OCI-LY1 (cell line): ENCODE measurements at regions not wholly inside any gene's neighbourhood (a gene's known extent, or its start where the extent isn't known, plus 50 kb on each side); places are given as distances from the start of the nearest gene placed in this dataset.
"Not testable (repeated sequence)": the region's sequence is repeated elsewhere in the genome, so short reads cannot be mapped to it uniquely, and the experiment has no call there.

ENCODE experiments used
- CTCF ChIP-seq: fragments of 200-600 bp; sonication (generic), shearing (Covaris generic); IDR thresholded peaks from 2 replicates; pipeline ENCODE4 v1.5.1; 2017; ENCODE audit warnings: mild to moderate bottlenecking, antibody characterized with exemption, low read length, moderate library complexity, mixed read lengths
- EZH2 ChIP-seq: fragments of 200-600 bp; sonication (generic), shearing (Covaris generic); IDR thresholded peaks from 2 replicates; pipeline ENCODE4 v1.8.0; 2017; ENCODE audit warnings: borderline replicate concordance, mixed run types, mild to moderate bottlenecking, antibody characterized with exemption, low read length, moderate library complexity, mixed read lengths

GRCh38 chr17:22056566-22056965, 364.2 kb downstream of the KCNJ18 start:
- not testable (repeated sequence) for TF ChIP-seq CTCF, EZH2
